PC-3 (cell line): ENCODE measurements at regions not wholly inside any gene's neighbourhood (a gene's known extent, or its start where the extent isn't known, plus 50 kb on each side); places are given as distances from the start of the nearest gene placed in this dataset.

Experiments
- ATAC-seq: fragments of 200-7000 bp; cut with Tn5 transposase; 2 replicates; pipeline ENCODE4 v1.9.1; 2020; ENCODE audit warnings: mild to moderate bottlenecking, moderate library complexity
- BruUV-seq: library from RNA; stranded (reverse); fragments of 400-500 nt; replicated peaks from 2 replicates; lab custom pipeline; 2021; lab: Mats Ljungman, UMichigan
- CTCF ChIA-PET: fragments of 300-600 bp; sonication (Branson Sonifier 250); formaldehyde crosslinking; loops from one replicate; lab custom pipeline; 2022; ENCODE audit warnings: antibody characterized with exemption; lab: Charles Lee
- POLR2A ChIA-PET: fragments of 300-600 bp; sonication (Branson Sonifier 250); formaldehyde crosslinking; loops from one replicate; lab custom pipeline; 2022; ENCODE audit warnings: antibody characterized with exemption; ENCODE audit not compliant: unreplicated experiment; lab: Charles Lee
- DNase-seq: peaks from one replicate; pipeline ENCODE4 v3.0.0-alpha.2; 2015
- H2AFZ ChIP-seq: fragments of 300-600 bp; sonication (generic); 2 replicates; pipeline ENCODE4 v1.6.0; 2016; ENCODE audit warnings: antibody characterized with exemption, low read length
- H3F3A ChIP-seq: fragments of 300-600 bp; sonication (generic); one replicate; pipeline ENCODE4 v1.6.0; 2017; ENCODE audit warnings: antibody characterized with exemption, low read length, control low read depth, mild to moderate bottlenecking; ENCODE audit not compliant: unreplicated experiment
- H3K27ac ChIP-seq: fragments of 300-600 bp; sonication (generic); 2 replicates; pipeline ENCODE4 v1.5.1; 2016; ENCODE audit warnings: mild to moderate bottlenecking, low read length
- H3K27me3 ChIP-seq: fragments of 300-600 bp; sonication (generic); 2 replicates; pipeline ENCODE4 v1.6.1; 2016; ENCODE audit warnings: low read length, mixed read lengths
- H3K36me3 ChIP-seq: fragments of 300-600 bp; sonication (generic); 2 replicates; pipeline ENCODE4 v1.6.1; 2016; ENCODE audit warnings: low read depth, mixed run types, low read length, mixed read lengths
- H3K4me1 ChIP-seq: fragments of 300-600 bp; sonication (generic); 2 replicates; pipeline ENCODE4 v1.5.1; 2016; ENCODE audit warnings: low read length; ENCODE audit not compliant: insufficient read depth
- H3K4me2 ChIP-seq: fragments of 300-600 bp; sonication (generic); 2 replicates; pipeline ENCODE4 v1.6.0; 2016; ENCODE audit warnings: low read length
- H3K4me3 ChIP-seq: fragments of 300-600 bp; sonication (generic); 2 replicates; pipeline ENCODE4 v1.5.1; 2016; ENCODE audit warnings: mild to moderate bottlenecking, low read length, mixed read lengths
- H3K79me2 ChIP-seq: fragments of 300-600 bp; sonication (generic); 2 replicates; pipeline ENCODE4 v1.6.1; 2017; ENCODE audit warnings: low read length, mixed read lengths
- H3K9ac ChIP-seq: fragments of 300-600 bp; sonication (generic); 2 replicates; pipeline ENCODE4 v1.6.0; 2016; ENCODE audit warnings: mild to moderate bottlenecking, low read length
- H3K9me2 ChIP-seq: fragments of 300-600 bp; sonication (generic); replicated peaks from 2 replicates; pipeline ENCODE4 v1.6.1; 2016; ENCODE audit warnings: mixed run types, low read length, mixed read lengths
- H3K9me3 ChIP-seq: fragments of 300-600 bp; sonication (generic); 2 replicates; pipeline ENCODE4 v1.6.1; 2016; ENCODE audit warnings: low read length, mixed read lengths
- H4K20me1 ChIP-seq: fragments of 300-600 bp; sonication (generic); 2 replicates; pipeline ENCODE4 v1.6.1; 2016; ENCODE audit warnings: low read length, mixed read lengths
- EZH2 ChIP-seq: fragments of 300-600 bp; sonication (generic); IDR thresholded peaks from one replicate; pipeline ENCODE4 v1.6.1; 2017; ENCODE audit warnings: antibody characterized with exemption, mild to moderate bottlenecking, low read length; ENCODE audit not compliant: unreplicated experiment
- EZH2phosphoT487 ChIP-seq: fragments of 300-600 bp; sonication (generic); IDR thresholded peaks from 2 replicates; pipeline ENCODE4 v1.6.1; 2018; ENCODE audit warnings: mild to moderate bottlenecking, antibody characterized with exemption, low read length, borderline replicate concordance
- intact Hi-C: fragments of 100-400 bp; cut with micrococcal nuclease; formaldehyde crosslinking; loops from 2 replicates; pipeline ENCODE4 v1.9.0; 2023
- TF ChIP-seq, protein P1 (sequence below): fragments of 300-600 bp; sonication (generic); conservative IDR thresholded peaks from 2 replicates; pipeline ENCODE4 v1.5.1; 2017; ENCODE audit warnings: antibody characterized with exemption, low read depth, mild to moderate bottlenecking, low read length

DNA sequence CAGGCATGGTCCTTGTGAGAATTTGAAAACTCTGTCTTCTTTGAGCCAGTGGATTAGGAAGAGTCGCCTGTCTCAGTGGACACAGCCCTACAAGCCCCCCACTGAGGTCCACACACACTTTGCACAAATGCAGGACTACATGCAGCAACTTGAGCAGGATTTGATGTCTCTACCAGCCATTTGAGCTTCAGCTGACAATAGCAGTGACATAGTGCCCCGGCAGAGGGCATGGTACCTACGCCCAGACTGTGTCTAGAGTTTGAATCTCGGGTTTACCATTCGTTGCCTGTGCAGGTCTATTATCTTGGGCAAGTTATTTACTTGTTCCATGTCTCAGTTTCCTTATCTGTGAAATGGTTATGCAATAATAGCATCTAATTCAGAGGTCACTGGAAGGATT lies 580.1 kb downstream of the TFAP2B start:
- no peaks in the 10 kb centered on the region for H3F3A ChIP-seq
- H3K9ac ChIP-seq: no peak overlapping the region
- H3K36me3 ChIP-seq: no peaks in the 10 kb centered on the region
- H3K27me3 ChIP-seq: no peaks in the 10 kb centered on the region
- no peaks in the 10 kb centered on the region for H3K79me2 ChIP-seq
- ATAC-seq (peak; percentile 62), DNase-seq (peak; percentile 60)
- BruUV-seq: no TSS peak
- no peak overlapping the region for H3K27ac ChIP-seq
- no peak overlapping the region for H3K4me3 ChIP-seq
- ChIA-PET POLR2A (no interaction called here), CTCF (interaction anchor here (0.6 kb wide), 2 partner anchors 116 to 605 kb away, joined by 4 read pairs; no protein-coding TSS in a partner anchor)
- no peaks in the 10 kb centered on the region for H3K9me3 ChIP-seq
- 0 out of 2 replicates have a peak, but pooled peaks cover 10% of the 10 kb centered on the region for H3K4me1 ChIP-seq
- TF ChIP-seq EZH2: no peak
- TF ChIP-seq, protein P1, sequence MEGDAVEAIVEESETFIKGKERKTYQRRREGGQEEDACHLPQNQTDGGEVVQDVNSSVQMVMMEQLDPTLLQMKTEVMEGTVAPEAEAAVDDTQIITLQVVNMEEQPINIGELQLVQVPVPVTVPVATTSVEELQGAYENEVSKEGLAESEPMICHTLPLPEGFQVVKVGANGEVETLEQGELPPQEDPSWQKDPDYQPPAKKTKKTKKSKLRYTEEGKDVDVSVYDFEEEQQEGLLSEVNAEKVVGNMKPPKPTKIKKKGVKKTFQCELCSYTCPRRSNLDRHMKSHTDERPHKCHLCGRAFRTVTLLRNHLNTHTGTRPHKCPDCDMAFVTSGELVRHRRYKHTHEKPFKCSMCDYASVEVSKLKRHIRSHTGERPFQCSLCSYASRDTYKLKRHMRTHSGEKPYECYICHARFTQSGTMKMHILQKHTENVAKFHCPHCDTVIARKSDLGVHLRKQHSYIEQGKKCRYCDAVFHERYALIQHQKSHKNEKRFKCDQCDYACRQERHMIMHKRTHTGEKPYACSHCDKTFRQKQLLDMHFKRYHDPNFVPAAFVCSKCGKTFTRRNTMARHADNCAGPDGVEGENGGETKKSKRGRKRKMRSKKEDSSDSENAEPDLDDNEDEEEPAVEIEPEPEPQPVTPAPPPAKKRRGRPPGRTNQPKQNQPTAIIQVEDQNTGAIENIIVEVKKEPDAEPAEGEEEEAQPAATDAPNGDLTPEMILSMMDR: peak; percentile 77
- H3K9me2 ChIP-seq: no peaks in the 10 kb centered on the region
- no peaks in the 10 kb centered on the region for H4K20me1 ChIP-seq
- H3K4me2 ChIP-seq: no peak overlapping the region
- intact Hi-C loops: loop anchor here (2.0 kb wide), 1 partner anchor 622 kb away; no protein-coding TSS in a partner anchor
- 0 out of 2 replicates have a peak overlapping the region, but pooled peaks have one; percentile 24 for H2AFZ ChIP-seq

DNA sequence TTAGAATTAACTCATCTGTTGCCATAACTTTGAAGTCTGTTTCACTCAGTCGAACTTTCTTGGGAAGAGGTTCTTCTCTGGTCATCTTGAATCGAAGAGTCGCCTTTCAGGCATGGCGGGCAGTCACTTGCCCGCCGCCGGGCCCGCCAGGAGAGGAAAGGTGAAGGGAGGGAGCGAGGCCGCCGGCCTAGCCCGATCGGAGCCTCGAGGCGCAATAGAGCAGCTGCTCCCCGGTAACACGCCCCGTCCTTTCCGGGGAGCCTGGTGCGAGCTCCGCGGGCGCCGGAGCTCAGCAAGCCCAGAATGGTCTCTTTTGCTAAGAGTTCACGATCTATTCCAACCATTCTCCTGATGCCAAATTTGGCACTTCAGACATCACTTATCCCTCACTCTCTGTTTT lies 591.8 kb downstream of the TFAP2B start:
- H3K27ac ChIP-seq: no peak overlapping the region
- ATAC-seq (no peak), DNase-seq (no peak)
- H3K79me2 ChIP-seq: no peaks in the 10 kb centered on the region
- no peak overlapping the region for H3K4me2 ChIP-seq
- H3K9me3 ChIP-seq: no peaks in the 10 kb centered on the region
- H4K20me1 ChIP-seq: no peaks in the 10 kb centered on the region
- H3K9ac ChIP-seq: no peak overlapping the region
- H3K4me3 ChIP-seq: no peak overlapping the region
- ChIA-PET CTCF (no interaction called here), POLR2A (no interaction called here)
- intact Hi-C loops: no loop called here
- H3K27me3 ChIP-seq: 0 out of 2 replicates have a peak, but pooled peaks cover under 1% of the 10 kb centered on the region
- H3K36me3 ChIP-seq: no peaks in the 10 kb centered on the region
- no TSS peak for BruUV-seq
- no peaks in the 10 kb centered on the region for H3F3A ChIP-seq
- H3K9me2 ChIP-seq: no peaks in the 10 kb centered on the region
- no peaks in the 10 kb centered on the region for H3K4me1 ChIP-seq
- no peak overlapping the region for H2AFZ ChIP-seq
- TF ChIP-seq, protein P1: no peak
- TF ChIP-seq EZH2phosphoT487 (no peak), EZH2 (no peak)

DNA sequence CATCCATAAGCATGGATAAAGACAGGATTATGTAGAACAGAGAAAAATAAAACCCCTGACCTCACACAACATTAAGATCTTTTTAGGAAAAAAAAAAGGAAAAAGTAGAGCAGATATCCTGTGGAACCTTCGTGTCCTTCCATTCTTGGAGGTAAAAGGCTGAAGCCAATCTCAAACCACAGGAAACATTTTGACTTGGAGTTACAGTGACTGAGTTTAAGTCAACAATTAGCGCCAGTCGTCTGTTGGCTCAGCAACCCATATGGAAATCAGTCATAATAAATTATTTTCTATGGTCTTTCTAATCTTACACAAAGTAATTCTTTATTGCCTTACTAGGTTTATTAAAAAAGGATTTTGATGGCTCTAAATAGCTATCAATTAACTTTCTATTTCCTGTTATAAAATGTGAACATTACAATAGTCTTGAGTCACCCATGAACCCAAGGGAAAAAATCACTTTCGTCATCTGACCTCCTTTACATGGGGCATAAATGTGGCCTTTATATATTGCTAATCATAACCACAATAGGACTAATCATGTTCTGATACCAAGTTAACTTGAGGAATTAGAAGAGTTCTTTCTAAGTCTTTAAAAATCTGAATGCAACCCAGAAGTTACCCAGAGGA lies 592.9 kb downstream of the TFAP2B start:
- H3K9ac ChIP-seq: no peak overlapping the region
- H3K36me3 ChIP-seq: no peaks in the 10 kb centered on the region
- H3K9me3 ChIP-seq: no peaks in the 10 kb centered on the region
- no peak overlapping the region for H2AFZ ChIP-seq
- H3K4me1 ChIP-seq: no peaks in the 10 kb centered on the region
- no peak overlapping the region for H3K4me3 ChIP-seq
- POLR2A ChIA-PET: no interaction called here
- no peaks in the 10 kb centered on the region for H3K79me2 ChIP-seq
- ATAC-seq (no peak), DNase-seq (peak; percentile 17)
- no TSS peak for BruUV-seq
- H3K27me3 ChIP-seq: no peaks in the 10 kb centered on the region
- H3F3A ChIP-seq: no peaks in the 10 kb centered on the region
- TF ChIP-seq EZH2 (no peak), EZH2phosphoT487 (no peak)
- TF ChIP-seq, protein P1: no peak
- no peak overlapping the region for H3K27ac ChIP-seq
- intact Hi-C loops: no loop called here
- CTCF ChIA-PET: no interaction called here
- no peaks in the 10 kb centered on the region for H3K9me2 ChIP-seq
- H4K20me1 ChIP-seq: no peaks in the 10 kb centered on the region
- H3K4me2 ChIP-seq: no peak overlapping the region
